Lower lobe of right lung (tissue), 2 donors: ENCODE measurements at regions not wholly inside any gene's neighbourhood (a gene's known extent, or its start where the extent isn't known, plus 50 kb on each side); places are given as distances from the start of the nearest gene placed in this dataset.

Experiments used
- ATAC-seq, 2 donors: fragments of 200-7000 bp; cut with Tn5 transposase; one replicate each; pipeline ENCODE4 v1.9.1; 2020 to 2022; ENCODE audit warnings: mild to moderate bottlenecking in 2 of 2, moderate library complexity in 2 of 2
- DNase-seq: peaks from one replicate; pipeline ENCODE4 v3.0.0-alpha.2; 2020
- H3K27ac ChIP-seq: fragments of 200-600 bp; one replicate; pipeline ENCODE4 v1.8.0; 2022
- H3K27me3 ChIP-seq: fragments of 200-600 bp; one replicate; pipeline ENCODE4 v1.8.0; 2022; ENCODE audit warnings: low read depth
- H3K36me3 ChIP-seq: fragments of 200-600 bp; one replicate; pipeline ENCODE4 v1.8.0; 2022; ENCODE audit warnings: mild to moderate bottlenecking
- H3K4me1 ChIP-seq: fragments of 200-600 bp; one replicate; pipeline ENCODE4 v1.8.0; 2022
- H3K4me3 ChIP-seq: fragments of 200-600 bp; one replicate; pipeline ENCODE4 v1.8.0; 2022; ENCODE audit warnings: mild to moderate bottlenecking
- H3K9me3 ChIP-seq: fragments of 200-600 bp; one replicate; pipeline ENCODE4 v1.8.0; 2022
- CTCF ChIP-seq: fragments of 200-600 bp; IDR thresholded peaks from one replicate; pipeline ENCODE4 v1.8.0; 2022; ENCODE audit warnings: antibody characterized with exemption, mild to moderate bottlenecking
- intact Hi-C: fragments of 100-400 bp; cut with DNase I; formaldehyde crosslinking; loops from one replicate; pipeline ENCODE4 v1.11.0; 2022
- donor health status: DM: no; HTN: yes; CAD: no; lungs with severe emphysema.

GRCh38 chr2:129255610-129256313, 723.7 kb upstream of the RAB6C start:
- H3K4me1 ChIP-seq = no peaks in the 10 kb centered on the region
- no peak for TF ChIP-seq CTCF
- peak in 1 of 2 donors; percentile 12 for ATAC-seq

GRCh38 chr2:129256642-129257041, 722.8 kb upstream of the RAB6C start:
- no peak overlapping the region for H3K4me3 ChIP-seq
- ATAC-seq = no peak
- no peaks in the 10 kb centered on the region for H3K27me3 ChIP-seq
- no peaks in the 10 kb centered on the region for H3K36me3 ChIP-seq
- no peak overlapping the region for H3K27ac ChIP-seq
- TF ChIP-seq CTCF = no peak
- DNase-seq = no peak
- no peaks in the 10 kb centered on the region for H3K4me1 ChIP-seq
- intact Hi-C loops = no loop called here
- H3K9me3 ChIP-seq = peaks cover 5% of the 10 kb centered on the region

More at GRCh38 chr2:129255610-129256313, 723.7 kb upstream of the RAB6C start:
- Histone ChIP-seq H3K27ac (no peak overlapping the region), H3K9me3 (peaks cover 5% of the 10 kb centered on the region), H3K36me3 (no peaks in the 10 kb centered on the region), H3K27me3 (no peaks in the 10 kb centered on the region), H3K4me3 (no peak overlapping the region)
- no peak for DNase-seq
- intact Hi-C loops = no loop called here

- no peak for DNase-seq
- no peaks in the 10 kb centered on the region for H3K36me3 ChIP-seq
- H3K27ac ChIP-seq = no peak overlapping the region
- TF ChIP-seq CTCF = no peak
- ATAC-seq = no peak
- intact Hi-C loops = no loop called here
- no peak overlapping the region for H3K4me3 ChIP-seq
- no peaks in the 10 kb centered on the region for H3K4me1 ChIP-seq
- H3K9me3 ChIP-seq = peaks cover 11% of the 10 kb centered on the region
- no peaks in the 10 kb centered on the region for H3K27me3 ChIP-seq
These were observed 716.5 kb upstream of the RAB6C start for GRCh38 chr2:129262934-129263333.

GRCh38 chr2:129263939-129264338, 715.5 kb upstream of the RAB6C start:
- intact Hi-C loops = no loop called here
- Histone ChIP-seq H3K36me3 (no peaks in the 10 kb centered on the region), H3K27ac (no peak overlapping the region), H3K9me3 (peaks cover 10% of the 10 kb centered on the region), H3K4me3 (no peak overlapping the region), H3K4me1 (no peaks in the 10 kb centered on the region), H3K27me3 (no peaks in the 10 kb centered on the region)
- no peak for TF ChIP-seq CTCF
- ATAC-seq = no peak
- DNase-seq = no peak

- Histone ChIP-seq H3K4me1 (no peaks in the 10 kb centered on the region), H3K27me3 (no peaks in the 10 kb centered on the region), H3K9me3 (peaks cover 6% of the 10 kb centered on the region), H3K27ac (no peak overlapping the region), H3K36me3 (no peaks in the 10 kb centered on the region), H3K4me3 (no peak overlapping the region)
- ATAC-seq (no peak), DNase-seq (no peak)
- no peak for TF ChIP-seq CTCF
- intact Hi-C loops = no loop called here
These were observed 711.9 kb upstream of the RAB6C start for GRCh38 chr2:129267559-129267958.
